A673 (cell line): ENCODE measurements at regions not wholly inside any gene's neighbourhood (a gene's known extent, or its start where the extent isn't known, plus 50 kb on each side); places are given as distances from the start of the nearest gene placed in this dataset.

Experiments used
- BruUV-seq: library from RNA; stranded (reverse); fragments of 400-500 nt; replicated peaks from 2 replicates; lab custom pipeline; 2021; lab: Mats Ljungman, UMichigan
- CTCF ChIA-PET: fragments of 300-600 bp; sonication (Branson Sonifier 250); formaldehyde crosslinking; loops from one replicate; lab custom pipeline; 2022; ENCODE audit warnings: antibody characterized with exemption; lab: Charles Lee
- POLR2A ChIA-PET: fragments of 300-600 bp; sonication (Branson Sonifier 250); formaldehyde crosslinking; loops from one replicate; lab custom pipeline; 2022; ENCODE audit warnings: antibody characterized with exemption; ENCODE audit not compliant: low non-redundant PET; lab: Charles Lee
- DNase-seq: peaks from one replicate; pipeline ENCODE4 v3.0.0-alpha.2; 2015; ENCODE audit warnings: low spot score
- H3K27ac ChIP-seq: fragments of 200-600 bp; sonication (generic); 2 replicates; pipeline ENCODE4 v1.5.1; 2016; ENCODE audit warnings: mixed run types, low read depth, mild to moderate bottlenecking, mixed read lengths, antibody characterized with exemption, low read length; ENCODE audit not compliant: poor library complexity, severe bottlenecking
- H3K27me3 ChIP-seq: fragments of 200-600 bp; sonication (generic); replicated peaks from 2 replicates; pipeline ENCODE4 v1.6.1; 2017; ENCODE audit warnings: mixed run types, low read depth, mild to moderate bottlenecking, mixed read lengths, antibody characterized with exemption, low read length; ENCODE audit not compliant: insufficient read depth, poor library complexity
- H3K36me3 ChIP-seq: fragments of 200-600 bp; sonication (generic); 2 replicates; pipeline ENCODE4 v1.6.1; 2016; ENCODE audit warnings: mixed run types, mild to moderate bottlenecking, mixed read lengths, antibody characterized with exemption, low read length; ENCODE audit not compliant: insufficient read depth, poor library complexity, severe bottlenecking
- H3K4me1 ChIP-seq: fragments of 200-600 bp; sonication (generic); 2 replicates; pipeline ENCODE4 v1.6.1; 2017; ENCODE audit warnings: mixed run types, mild to moderate bottlenecking, mixed read lengths, antibody characterized with exemption, low read length; ENCODE audit not compliant: insufficient read depth, poor library complexity, severe bottlenecking
- H3K4me3 ChIP-seq: fragments of 200-600 bp; sonication (generic); 2 replicates; pipeline ENCODE4 v1.5.1; 2016; ENCODE audit warnings: low read depth, mixed run types, mild to moderate bottlenecking, mixed read lengths, low read length; ENCODE audit not compliant: poor library complexity, severe bottlenecking
- H3K9me3 ChIP-seq: fragments of 200-600 bp; sonication (generic); 2 replicates; pipeline ENCODE4 v1.6.1; 2016; ENCODE audit warnings: mixed run types, low read depth, mild to moderate bottlenecking, mixed read lengths, antibody characterized with exemption, low read length; ENCODE audit not compliant: poor library complexity, severe bottlenecking
- EZH2 ChIP-seq: fragments of 200-600 bp; sonication (generic); IDR thresholded peaks from 2 replicates; pipeline ENCODE4 v1.6.1; 2017; ENCODE audit warnings: borderline replicate concordance, low read depth, mild to moderate bottlenecking, mixed read lengths, antibody characterized with exemption, low read length; ENCODE audit not compliant: poor library complexity, severe bottlenecking
- intact Hi-C: fragments of 100-400 bp; cut with micrococcal nuclease; formaldehyde crosslinking; loops from one replicate; pipeline ENCODE4 v1.10.0; 2022; ENCODE audit not compliant: unreplicated experiment
- TF ChIP-seq, protein P1 (sequence below): fragments of 300-800, 200-600 bp; sonication (generic); conservative IDR thresholded peaks from 2 replicates; pipeline ENCODE4 v1.5.1; 2017; ENCODE audit warnings: low read depth, mild to moderate bottlenecking, antibody characterized with exemption, low read length, moderate library complexity, mixed read lengths

DNA sequence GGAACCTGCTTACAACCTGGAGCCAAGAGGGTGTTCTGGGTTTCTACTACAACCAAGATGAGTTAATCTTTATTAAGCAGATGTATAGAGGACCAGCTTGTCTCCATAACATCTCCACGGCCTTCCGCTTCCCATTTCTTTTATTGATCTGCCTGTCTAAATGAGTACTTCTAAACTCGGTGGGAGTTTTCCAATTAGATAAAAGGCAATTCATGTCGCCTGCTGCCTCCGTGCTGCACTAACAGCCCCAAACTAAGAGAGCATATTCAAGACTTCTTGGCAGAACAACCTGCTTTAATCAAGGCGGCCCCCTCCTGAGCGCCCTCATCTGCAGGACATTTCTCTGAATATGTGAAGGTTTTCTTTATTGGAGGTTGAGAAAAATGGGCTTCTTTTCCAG, 270.1 kb downstream of the PDCD6IP start:
- TF ChIP-seq, protein P1, sequence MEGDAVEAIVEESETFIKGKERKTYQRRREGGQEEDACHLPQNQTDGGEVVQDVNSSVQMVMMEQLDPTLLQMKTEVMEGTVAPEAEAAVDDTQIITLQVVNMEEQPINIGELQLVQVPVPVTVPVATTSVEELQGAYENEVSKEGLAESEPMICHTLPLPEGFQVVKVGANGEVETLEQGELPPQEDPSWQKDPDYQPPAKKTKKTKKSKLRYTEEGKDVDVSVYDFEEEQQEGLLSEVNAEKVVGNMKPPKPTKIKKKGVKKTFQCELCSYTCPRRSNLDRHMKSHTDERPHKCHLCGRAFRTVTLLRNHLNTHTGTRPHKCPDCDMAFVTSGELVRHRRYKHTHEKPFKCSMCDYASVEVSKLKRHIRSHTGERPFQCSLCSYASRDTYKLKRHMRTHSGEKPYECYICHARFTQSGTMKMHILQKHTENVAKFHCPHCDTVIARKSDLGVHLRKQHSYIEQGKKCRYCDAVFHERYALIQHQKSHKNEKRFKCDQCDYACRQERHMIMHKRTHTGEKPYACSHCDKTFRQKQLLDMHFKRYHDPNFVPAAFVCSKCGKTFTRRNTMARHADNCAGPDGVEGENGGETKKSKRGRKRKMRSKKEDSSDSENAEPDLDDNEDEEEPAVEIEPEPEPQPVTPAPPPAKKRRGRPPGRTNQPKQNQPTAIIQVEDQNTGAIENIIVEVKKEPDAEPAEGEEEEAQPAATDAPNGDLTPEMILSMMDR = no peak
- no peak for TF ChIP-seq EZH2
- POLR2A ChIA-PET = no interaction called here
- CTCF ChIA-PET = no interaction called here
- DNase-seq = no peak
- no peaks in the 10 kb centered on the region for H3K36me3 ChIP-seq
- BruUV-seq = no TSS peak
- H3K4me1 ChIP-seq = peaks cover 6% of the 10 kb centered on the region
- H3K27ac ChIP-seq = no peak overlapping the region
- intact Hi-C loops = no loop called here
- no peaks in the 10 kb centered on the region for H3K27me3 ChIP-seq
- H3K9me3 ChIP-seq = no peaks in the 10 kb centered on the region
- H3K4me3 ChIP-seq = no peak overlapping the region

DNA sequence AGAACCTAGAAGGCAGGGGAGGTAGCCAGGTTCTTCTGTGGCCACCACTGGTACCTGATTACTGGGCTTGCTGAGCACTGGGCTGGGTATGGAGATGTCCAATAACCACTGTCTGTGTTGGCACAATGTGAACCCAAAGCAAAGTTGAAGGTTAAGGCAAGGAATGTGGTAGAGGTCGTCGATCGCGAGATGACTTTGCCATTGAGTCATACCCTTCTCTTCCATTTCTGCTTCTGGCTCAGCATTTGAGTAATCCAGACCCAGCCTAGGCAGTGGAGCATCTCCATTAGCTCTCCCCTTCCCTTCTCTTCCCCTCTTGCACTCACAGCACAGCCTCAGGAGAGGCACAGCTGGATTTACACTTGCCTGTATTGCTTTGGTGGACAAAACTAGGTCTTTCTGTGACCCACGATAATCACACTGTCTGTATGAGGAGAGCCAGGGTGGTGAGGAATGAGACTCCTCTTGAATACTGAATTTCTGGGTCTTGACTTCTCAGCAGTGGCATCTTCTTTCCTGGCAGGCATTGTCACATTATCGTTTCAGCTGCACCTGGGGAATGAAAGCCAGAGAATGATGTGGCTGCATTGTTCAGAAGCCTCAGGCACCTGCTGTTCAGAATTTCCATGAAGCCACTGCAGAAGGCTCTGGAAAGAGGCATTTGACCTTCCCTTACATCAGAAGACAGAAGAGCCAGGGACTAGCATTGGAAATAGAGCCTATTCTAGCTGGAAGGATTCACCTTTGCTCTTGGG, 272.6 kb downstream of the PDCD6IP start:
- DNase-seq = no peak
- ChIA-PET POLR2A (no interaction called here), CTCF (no interaction called here)
- H3K27me3 ChIP-seq = no peaks in the 10 kb centered on the region
- H3K27ac ChIP-seq = no peak overlapping the region
- intact Hi-C loops = no loop called here
- H3K9me3 ChIP-seq = no peaks in the 10 kb centered on the region
- TF ChIP-seq EZH2 = no peak
- TF ChIP-seq, protein P1 = no peak
- H3K36me3 ChIP-seq = no peaks in the 10 kb centered on the region
- no TSS peak for BruUV-seq
- no peak overlapping the region for H3K4me3 ChIP-seq
- H3K4me1 ChIP-seq = peaks cover 6% of the 10 kb centered on the region

DNA sequence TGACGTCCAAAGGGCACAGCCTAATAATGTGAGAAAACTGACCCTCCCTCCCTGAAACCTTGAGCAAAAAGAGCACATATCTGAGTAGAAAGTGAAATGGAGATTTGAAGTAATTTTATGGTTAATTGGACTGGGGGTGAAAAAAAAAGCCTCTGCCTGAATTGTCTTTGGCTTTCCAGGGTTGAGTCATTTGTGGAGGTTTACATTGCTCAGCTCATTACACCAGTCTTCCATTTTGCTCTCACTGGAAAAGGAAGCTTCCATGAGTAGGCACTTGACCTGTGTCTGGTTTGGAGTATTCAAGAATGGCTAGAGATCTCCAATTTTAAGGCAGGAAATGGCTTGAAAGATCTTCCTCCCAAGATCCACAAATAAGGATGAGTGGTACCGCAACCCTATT, 273.9 kb downstream of the PDCD6IP start:
- Histone ChIP-seq H3K4me3 (no peak overlapping the region), H3K27ac (no peak overlapping the region), H3K36me3 (no peaks in the 10 kb centered on the region), H3K4me1 (peaks cover 18% of the 10 kb centered on the region), H3K27me3 (no peaks in the 10 kb centered on the region), H3K9me3 (no peaks in the 10 kb centered on the region)
- DNase-seq = no peak
- no TSS peak for BruUV-seq
- intact Hi-C loops = no loop called here
- ChIA-PET CTCF (no interaction called here), POLR2A (no interaction called here)
- TF ChIP-seq EZH2 = no peak
- TF ChIP-seq, protein P1 = no peak
